PC-9 (cell line): ENCODE measurements at regions not wholly inside any gene's neighbourhood (a gene's known extent, or its start where the extent isn't known, plus 50 kb on each side); places are given as distances from the start of the nearest gene placed in this dataset.

Experiments used
- BruUV-seq: library from RNA; stranded (reverse); fragments of 400-500 nt; replicated peaks from 2 replicates; lab custom pipeline; 2021; lab: Mats Ljungman, UMichigan
- CTCF ChIA-PET: fragments of 300-600 bp; sonication (Branson Sonifier 250); formaldehyde crosslinking; loops from one replicate; lab custom pipeline; 2022; ENCODE audit warnings: antibody characterized with exemption; lab: Charles Lee
- POLR2A ChIA-PET: fragments of 300-600 bp; sonication (Branson Sonifier 250); formaldehyde crosslinking; loops from one replicate; lab custom pipeline; 2022; ENCODE audit warnings: antibody characterized with exemption; ENCODE audit not compliant: unreplicated experiment; lab: Charles Lee
- DNase-seq, 2 experiments: peaks; one replicate each; pipeline versions ENCODE4 v3.0.0 to v3.0.0-alpha.2; 2015 to 2022; ENCODE audit warnings: mixed read lengths in 1 of 2
- H2AFZ ChIP-seq: fragments of 200-600 bp; sonication (generic); 2 replicates; pipeline ENCODE4 v1.8.1; 2017; ENCODE audit warnings: antibody characterized with exemption
- H3F3A ChIP-seq: fragments of 200-600 bp; sonication (generic); 2 replicates; pipeline ENCODE4 v1.8.1; 2017; ENCODE audit warnings: antibody characterized with exemption, mild to moderate bottlenecking, low read depth; ENCODE audit not compliant: insufficient read depth
- H3K27ac ChIP-seq: fragments of 200-600 bp; sonication (generic); 2 replicates; pipeline ENCODE4 v1.6.1; 2016; ENCODE audit warnings: mixed run types
- H3K27me3 ChIP-seq: fragments of 200-600 bp; sonication (generic); 2 replicates; pipeline ENCODE4 v1.6.1; 2016; ENCODE audit warnings: low read depth, mixed run types; ENCODE audit not compliant: insufficient read depth
- H3K36me3 ChIP-seq: fragments of 200-600 bp; sonication (generic); 2 replicates; pipeline ENCODE4 v1.6.1; 2016; ENCODE audit warnings: low read depth, mixed run types
- H3K4me1 ChIP-seq: fragments of 200-600 bp; sonication (generic); replicated peaks from 2 replicates; pipeline ENCODE4 v1.6.1; 2016; ENCODE audit warnings: mixed run types; ENCODE audit not compliant: insufficient read depth
- H3K4me2 ChIP-seq: fragments of 200-600 bp; sonication (generic); 2 replicates; pipeline ENCODE4 v1.6.1; 2017; ENCODE audit warnings: mixed run types
- H3K4me3 ChIP-seq: fragments of 200-600 bp; sonication (generic); 2 replicates; pipeline ENCODE4 v1.6.1; 2016; ENCODE audit warnings: mixed run types
- H3K79me2 ChIP-seq: fragments of 200-600 bp; sonication (generic); 2 replicates; pipeline ENCODE4 v1.6.1; 2017; ENCODE audit warnings: low read depth, mixed run types
- H3K9me2 ChIP-seq: fragments of 200-600 bp; sonication (generic); 2 replicates; pipeline ENCODE4 v1.8.1; 2017; ENCODE audit warnings: mild to moderate bottlenecking; ENCODE audit not compliant: insufficient read depth
- H3K9me3 ChIP-seq: fragments of 200-600 bp; sonication (generic); 2 replicates; pipeline ENCODE4 v1.8.1; 2016; ENCODE audit warnings: low read depth; ENCODE audit not compliant: insufficient read depth
- H4K20me1 ChIP-seq: fragments of 200-600 bp; sonication (generic); 2 replicates; pipeline ENCODE4 v1.8.1; 2017; ENCODE audit not compliant: insufficient read depth
- EZH2 ChIP-seq: fragments of 200-600 bp; sonication (generic); IDR thresholded peaks from 2 replicates; pipeline ENCODE4 v1.8.0; 2017; ENCODE audit warnings: antibody characterized with exemption, low read depth
- intact Hi-C: fragments of 100-400 bp; cut with micrococcal nuclease; formaldehyde crosslinking; loops from one replicate; pipeline ENCODE4 v1.10.0; 2022; ENCODE audit not compliant: unreplicated experiment
- TF ChIP-seq, protein P1 (sequence below): fragments of 200-600 bp; sonication (generic); conservative IDR thresholded peaks from 2 replicates; pipeline ENCODE4 v1.6.1; 2017; ENCODE audit warnings: mixed run types, antibody characterized with exemption, mild to moderate bottlenecking, moderate library complexity

DNA sequence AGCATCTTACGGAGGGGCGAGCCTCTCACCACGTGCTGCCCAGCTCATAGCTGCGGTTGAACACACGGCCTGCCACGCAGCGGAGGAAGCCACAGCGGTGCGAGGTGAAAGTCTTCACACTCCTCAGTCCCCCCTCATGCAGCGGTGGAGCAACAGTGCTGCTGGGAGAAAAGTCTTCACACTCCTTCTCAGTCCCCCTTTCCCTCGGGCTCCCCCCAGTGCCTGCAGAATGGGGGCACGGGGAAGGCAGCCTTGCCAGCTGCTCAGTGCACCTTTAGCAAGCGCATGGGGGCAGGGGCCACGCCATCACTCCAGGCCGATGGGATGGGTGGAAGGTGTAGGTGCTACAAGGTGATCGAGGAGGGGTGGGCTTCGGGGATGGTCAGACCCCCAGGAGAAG is 206.3 kb upstream of the TCERG1L start:
- CTCF ChIA-PET = no interaction called here
- Histone ChIP-seq H3K4me1 (no peaks in the 10 kb centered on the region), H3K27me3 (peaks cover 45% of the 10 kb centered on the region), H3K4me3 (no peak overlapping the region), H3K4me2 (no peak overlapping the region), H3K36me3 (no peaks in the 10 kb centered on the region), H3K9me3 (no peaks in the 10 kb centered on the region), H3F3A (no peaks in the 10 kb centered on the region), H3K27ac (no peak overlapping the region), H3K79me2 (no peaks in the 10 kb centered on the region), H4K20me1 (no peaks in the 10 kb centered on the region), H2AFZ (no peak overlapping the region), H3K9me2 (no peaks in the 10 kb centered on the region)
- POLR2A ChIA-PET = no interaction called here
- no peak for TF ChIP-seq EZH2
- TF ChIP-seq, protein P1, sequence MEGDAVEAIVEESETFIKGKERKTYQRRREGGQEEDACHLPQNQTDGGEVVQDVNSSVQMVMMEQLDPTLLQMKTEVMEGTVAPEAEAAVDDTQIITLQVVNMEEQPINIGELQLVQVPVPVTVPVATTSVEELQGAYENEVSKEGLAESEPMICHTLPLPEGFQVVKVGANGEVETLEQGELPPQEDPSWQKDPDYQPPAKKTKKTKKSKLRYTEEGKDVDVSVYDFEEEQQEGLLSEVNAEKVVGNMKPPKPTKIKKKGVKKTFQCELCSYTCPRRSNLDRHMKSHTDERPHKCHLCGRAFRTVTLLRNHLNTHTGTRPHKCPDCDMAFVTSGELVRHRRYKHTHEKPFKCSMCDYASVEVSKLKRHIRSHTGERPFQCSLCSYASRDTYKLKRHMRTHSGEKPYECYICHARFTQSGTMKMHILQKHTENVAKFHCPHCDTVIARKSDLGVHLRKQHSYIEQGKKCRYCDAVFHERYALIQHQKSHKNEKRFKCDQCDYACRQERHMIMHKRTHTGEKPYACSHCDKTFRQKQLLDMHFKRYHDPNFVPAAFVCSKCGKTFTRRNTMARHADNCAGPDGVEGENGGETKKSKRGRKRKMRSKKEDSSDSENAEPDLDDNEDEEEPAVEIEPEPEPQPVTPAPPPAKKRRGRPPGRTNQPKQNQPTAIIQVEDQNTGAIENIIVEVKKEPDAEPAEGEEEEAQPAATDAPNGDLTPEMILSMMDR = no peak
- no TSS peak for BruUV-seq
- intact Hi-C loops = no loop called here
- no peak for DNase-seq

DNA sequence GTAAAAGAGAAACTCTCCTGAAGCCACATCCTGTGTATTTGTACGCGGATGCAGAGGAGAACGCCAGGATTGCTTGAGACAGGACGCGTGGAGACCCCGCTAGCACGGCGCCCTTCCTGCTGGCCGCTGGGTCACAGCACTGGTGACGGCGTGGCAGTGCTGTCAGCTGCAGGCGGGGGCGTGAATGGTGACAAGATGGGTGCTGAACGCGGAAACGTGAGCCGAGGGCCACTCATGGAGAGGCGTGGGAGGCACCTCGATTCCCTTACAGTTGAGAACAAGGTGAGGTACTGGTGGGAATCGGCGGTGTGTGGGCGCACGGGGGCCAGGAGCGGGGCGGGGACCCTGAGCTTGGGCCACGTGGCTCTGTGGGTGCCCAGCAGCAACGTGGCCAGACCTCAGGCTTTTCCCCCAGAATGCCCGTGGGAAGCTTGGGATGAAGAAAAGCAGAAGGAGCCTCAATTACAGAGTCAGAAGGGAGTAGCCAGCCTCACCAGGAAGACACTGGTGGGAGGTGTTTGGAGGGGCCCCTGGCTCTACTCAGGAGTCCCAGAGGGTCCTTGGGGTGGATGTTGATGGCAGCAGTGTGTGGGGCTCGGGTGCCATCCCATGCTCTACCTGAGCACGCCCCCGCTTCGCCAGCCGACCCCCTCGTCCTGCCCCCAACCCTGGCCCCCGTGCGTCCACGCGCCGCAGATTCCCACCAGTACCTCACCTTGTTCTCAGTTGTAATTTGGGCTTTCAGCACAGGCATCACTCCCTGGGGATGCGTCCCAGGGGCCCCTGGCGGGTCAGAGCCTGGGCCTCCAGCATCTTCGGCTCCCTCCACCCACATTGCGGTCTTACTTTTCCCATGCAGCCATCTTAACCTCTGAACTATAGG is 208.4 kb upstream of the TCERG1L start:
- Histone ChIP-seq H3K9me3 (no peaks in the 10 kb centered on the region), H3K9me2 (no peaks in the 10 kb centered on the region), H3K4me2 (no peak overlapping the region), H4K20me1 (no peaks in the 10 kb centered on the region), H3K27me3 (peaks cover 45% of the 10 kb centered on the region), H3K4me1 (no peaks in the 10 kb centered on the region), H2AFZ (no peak overlapping the region), H3K79me2 (no peaks in the 10 kb centered on the region), H3K27ac (no peak overlapping the region), H3F3A (no peaks in the 10 kb centered on the region), H3K4me3 (no peak overlapping the region), H3K36me3 (no peaks in the 10 kb centered on the region)
- ChIA-PET POLR2A (no interaction called here), CTCF (no interaction called here)
- no peak for DNase-seq
- intact Hi-C loops = no loop called here
- BruUV-seq = no TSS peak
- no peak for TF ChIP-seq EZH2
- TF ChIP-seq, protein P1 = no peak

DNA sequence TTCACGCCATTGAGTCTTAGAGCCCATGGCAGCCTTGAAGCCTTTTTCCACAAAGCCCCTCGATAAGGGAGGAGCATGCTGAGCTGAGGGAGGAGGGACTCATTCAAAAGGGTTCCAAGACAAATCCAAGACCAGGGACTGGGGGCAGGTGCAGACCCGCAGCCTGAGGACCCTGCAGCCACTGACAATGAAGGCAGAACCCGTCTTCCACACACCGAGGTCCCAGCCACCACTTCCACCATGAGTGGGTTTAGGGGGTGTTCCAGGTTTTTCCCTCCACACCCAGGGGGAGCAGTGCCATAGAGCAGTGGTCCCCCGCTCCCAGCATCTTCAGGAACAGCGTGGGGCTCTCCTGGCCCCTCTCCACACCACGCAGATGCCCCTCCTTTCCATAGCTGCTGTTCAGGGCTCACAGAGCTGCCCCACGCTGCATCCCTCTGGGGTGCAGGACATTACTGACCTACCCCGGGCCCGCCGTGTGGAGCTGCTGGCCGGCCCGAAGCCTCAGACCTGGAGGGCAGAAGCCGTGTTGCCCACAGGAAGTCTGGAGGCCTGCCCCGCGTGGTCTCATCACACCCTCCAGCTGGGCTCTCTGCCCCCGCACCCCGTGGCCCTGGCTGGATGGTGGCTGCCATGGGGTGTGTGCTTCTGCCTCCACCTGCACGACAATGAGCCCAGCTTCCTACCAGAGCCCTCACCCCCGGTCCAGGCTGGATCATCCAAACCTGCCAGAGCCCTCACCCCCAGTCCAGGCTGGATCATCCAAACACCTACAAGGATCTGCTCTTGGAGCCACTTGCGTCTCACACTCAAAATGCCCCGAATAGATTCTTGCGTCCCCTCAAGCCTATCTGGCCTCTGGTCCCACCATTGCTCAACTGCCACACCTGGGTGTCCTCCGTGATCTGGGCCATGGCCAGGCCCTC is 220.0 kb upstream of the TCERG1L start:
- ChIA-PET POLR2A (no interaction called here), CTCF (no interaction called here)
- Histone ChIP-seq H3K4me1 (no peaks in the 10 kb centered on the region), H3K4me2 (no peak overlapping the region), H3K36me3 (no peaks in the 10 kb centered on the region), H3K27me3 (peaks cover 63% of the 10 kb centered on the region), H3F3A (no peaks in the 10 kb centered on the region), H3K79me2 (no peaks in the 10 kb centered on the region), H2AFZ (no peak overlapping the region), H3K27ac (no peak overlapping the region), H4K20me1 (no peaks in the 10 kb centered on the region; the same call in 1 of the 2 replicates), H3K4me3 (no peak overlapping the region), H3K9me3 (no peaks in the 10 kb centered on the region), H3K9me2 (no peaks in the 10 kb centered on the region)
- BruUV-seq = no TSS peak
- DNase-seq = no peak
- intact Hi-C loops = no loop called here
- no peak for TF ChIP-seq EZH2
- TF ChIP-seq, protein P1 = no peak
